ENCODE measurements at regions not wholly inside any gene's neighbourhood (a gene's known extent, or its start where the extent isn't known, plus 50 kb on each side); places are given as distances from the start of the nearest gene placed in this dataset.

DNA sequence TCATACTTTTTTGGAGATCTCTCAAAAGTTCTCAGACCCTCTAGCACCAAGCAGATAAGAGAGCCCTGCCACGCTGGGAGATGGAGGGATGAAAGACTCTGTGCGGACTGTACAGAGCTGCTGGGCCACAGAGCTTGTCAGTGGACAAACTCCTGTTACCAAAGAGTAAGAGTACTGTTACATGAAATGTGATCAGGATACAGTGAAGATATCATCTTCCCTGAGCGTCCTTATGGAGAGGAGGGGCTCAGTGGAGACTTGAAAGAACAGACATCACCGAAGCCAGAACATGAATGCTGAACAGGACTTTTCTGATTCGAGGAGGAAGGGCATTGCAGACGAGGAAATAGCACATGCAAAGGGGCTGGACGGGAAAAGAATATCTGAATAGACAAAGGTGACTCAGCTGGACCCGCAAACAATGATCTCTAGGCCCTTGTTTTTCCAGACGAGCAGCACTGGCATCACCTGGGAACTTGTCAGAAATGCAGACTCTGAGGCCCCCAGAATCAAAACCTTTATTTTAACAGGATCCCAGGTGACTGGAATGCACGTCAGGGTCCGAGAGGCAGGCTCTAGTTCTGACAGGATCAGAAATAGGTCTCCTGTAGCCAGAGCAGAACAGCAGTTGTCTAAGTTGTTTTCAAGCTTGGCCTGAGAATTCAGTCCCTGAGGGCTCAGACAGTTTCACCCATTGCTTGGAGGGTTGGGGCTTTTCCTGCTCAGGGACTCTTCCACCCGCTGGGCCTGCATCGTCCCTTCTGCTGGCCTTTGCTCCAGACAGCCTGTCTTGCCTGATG, 277.9 kb downstream of the RPLP1 start (continued):
- TF ChIP-seq, protein P1, sequence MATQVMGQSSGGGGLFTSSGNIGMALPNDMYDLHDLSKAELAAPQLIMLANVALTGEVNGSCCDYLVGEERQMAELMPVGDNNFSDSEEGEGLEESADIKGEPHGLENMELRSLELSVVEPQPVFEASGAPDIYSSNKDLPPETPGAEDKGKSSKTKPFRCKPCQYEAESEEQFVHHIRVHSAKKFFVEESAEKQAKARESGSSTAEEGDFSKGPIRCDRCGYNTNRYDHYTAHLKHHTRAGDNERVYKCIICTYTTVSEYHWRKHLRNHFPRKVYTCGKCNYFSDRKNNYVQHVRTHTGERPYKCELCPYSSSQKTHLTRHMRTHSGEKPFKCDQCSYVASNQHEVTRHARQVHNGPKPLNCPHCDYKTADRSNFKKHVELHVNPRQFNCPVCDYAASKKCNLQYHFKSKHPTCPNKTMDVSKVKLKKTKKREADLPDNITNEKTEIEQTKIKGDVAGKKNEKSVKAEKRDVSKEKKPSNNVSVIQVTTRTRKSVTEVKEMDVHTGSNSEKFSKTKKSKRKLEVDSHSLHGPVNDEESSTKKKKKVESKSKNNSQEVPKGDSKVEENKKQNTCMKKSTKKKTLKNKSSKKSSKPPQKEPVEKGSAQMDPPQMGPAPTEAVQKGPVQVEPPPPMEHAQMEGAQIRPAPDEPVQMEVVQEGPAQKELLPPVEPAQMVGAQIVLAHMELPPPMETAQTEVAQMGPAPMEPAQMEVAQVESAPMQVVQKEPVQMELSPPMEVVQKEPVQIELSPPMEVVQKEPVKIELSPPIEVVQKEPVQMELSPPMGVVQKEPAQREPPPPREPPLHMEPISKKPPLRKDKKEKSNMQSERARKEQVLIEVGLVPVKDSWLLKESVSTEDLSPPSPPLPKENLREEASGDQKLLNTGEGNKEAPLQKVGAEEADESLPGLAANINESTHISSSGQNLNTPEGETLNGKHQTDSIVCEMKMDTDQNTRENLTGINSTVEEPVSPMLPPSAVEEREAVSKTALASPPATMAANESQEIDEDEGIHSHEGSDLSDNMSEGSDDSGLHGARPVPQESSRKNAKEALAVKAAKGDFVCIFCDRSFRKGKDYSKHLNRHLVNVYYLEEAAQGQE (IDR thresholded peaks at IDR 0.05; ENCODE audit: low read depth, low read length) = no peak

DNA sequence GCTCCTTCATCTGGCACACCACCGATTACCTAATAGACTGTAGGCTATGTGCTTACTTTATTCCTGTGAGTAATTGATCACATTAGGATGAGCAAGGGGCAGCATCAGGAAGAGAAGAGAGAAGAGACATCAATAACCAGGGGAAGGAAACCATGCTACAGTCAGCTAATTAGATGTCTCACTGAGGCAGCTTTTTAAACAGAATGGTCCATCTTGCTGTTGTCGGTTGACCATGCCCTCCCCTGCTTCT, 278.4 kb downstream of the RPLP1 start:
- H3K4me1 ChIP-seq (ENCODE audit: control insufficient read depth in 1 of 2, insufficient read depth in 2 of 2, low read depth in 1 of 2, low read length in 1 of 2) = peaks cover 0 to 24% of the 10 kb centered on the region in 2 experiments; a peak in 2 of 4 replicates
- TF ChIP-seq ELF1 (IDR thresholded peaks at IDR 0.05) (no peak), RAD21 (IDR thresholded peaks at IDR 0.05; ENCODE audit: low read length) (no peak), NFIC (IDR thresholded peaks at IDR 0.05; ENCODE audit: borderline replicate concordance) (no peak), RCOR1 (IDR thresholded peaks at IDR 0.05; ENCODE audit: low read length) (no peak), CHD2 (IDR thresholded peaks at IDR 0.05; ENCODE audit: low read length, partially characterized antibody) (no peak), RXRA (IDR thresholded peaks at IDR 0.05; ENCODE audit: borderline replicate concordance, low read depth) (no peak)
- TF ChIP-seq, protein P2, sequence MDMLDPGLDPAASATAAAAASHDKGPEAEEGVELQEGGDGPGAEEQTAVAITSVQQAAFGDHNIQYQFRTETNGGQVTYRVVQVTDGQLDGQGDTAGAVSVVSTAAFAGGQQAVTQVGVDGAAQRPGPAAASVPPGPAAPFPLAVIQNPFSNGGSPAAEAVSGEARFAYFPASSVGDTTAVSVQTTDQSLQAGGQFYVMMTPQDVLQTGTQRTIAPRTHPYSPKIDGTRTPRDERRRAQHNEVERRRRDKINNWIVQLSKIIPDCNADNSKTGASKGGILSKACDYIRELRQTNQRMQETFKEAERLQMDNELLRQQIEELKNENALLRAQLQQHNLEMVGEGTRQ (IDR thresholded peaks at IDR 0.05; ENCODE audit: borderline replicate concordance, low read depth, low read length) = no peak
- TF ChIP-seq, protein P3, sequence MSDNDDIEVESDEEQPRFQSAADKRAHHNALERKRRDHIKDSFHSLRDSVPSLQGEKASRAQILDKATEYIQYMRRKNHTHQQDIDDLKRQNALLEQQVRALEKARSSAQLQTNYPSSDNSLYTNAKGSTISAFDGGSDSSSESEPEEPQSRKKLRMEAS (IDR thresholded peaks at IDR 0.05; ENCODE audit: low read depth) = no peak
- TF ChIP-seq, protein P4, sequence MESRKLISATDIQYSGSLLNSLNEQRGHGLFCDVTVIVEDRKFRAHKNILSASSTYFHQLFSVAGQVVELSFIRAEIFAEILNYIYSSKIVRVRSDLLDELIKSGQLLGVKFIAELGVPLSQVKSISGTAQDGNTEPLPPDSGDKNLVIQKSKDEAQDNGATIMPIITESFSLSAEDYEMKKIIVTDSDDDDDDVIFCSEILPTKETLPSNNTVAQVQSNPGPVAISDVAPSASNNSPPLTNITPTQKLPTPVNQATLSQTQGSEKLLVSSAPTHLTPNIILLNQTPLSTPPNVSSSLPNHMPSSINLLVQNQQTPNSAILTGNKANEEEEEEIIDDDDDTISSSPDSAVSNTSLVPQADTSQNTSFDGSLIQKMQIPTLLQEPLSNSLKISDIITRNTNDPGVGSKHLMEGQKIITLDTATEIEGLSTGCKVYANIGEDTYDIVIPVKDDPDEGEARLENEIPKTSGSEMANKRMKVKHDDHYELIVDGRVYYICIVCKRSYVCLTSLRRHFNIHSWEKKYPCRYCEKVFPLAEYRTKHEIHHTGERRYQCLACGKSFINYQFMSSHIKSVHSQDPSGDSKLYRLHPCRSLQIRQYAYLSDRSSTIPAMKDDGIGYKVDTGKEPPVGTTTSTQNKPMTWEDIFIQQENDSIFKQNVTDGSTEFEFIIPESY (IDR thresholded peaks at IDR 0.05; ENCODE audit: borderline replicate concordance, low read depth) = no peak
- no peaks in the 10 kb centered on the region for H3K36me3 ChIP-seq (replicated peaks in 1 of 2; ENCODE audit: control insufficient read depth in 1 of 2, insufficient read depth in 2 of 2, low read length in 1 of 2)
- DNase-seq = no peak
- no peak overlapping the region for H3K27ac ChIP-seq (ENCODE audit: low read depth in 2 of 2, low read length in 1 of 2)
- POLR2A ChIA-PET = no interaction called here
- H3K9ac ChIP-seq = no peak overlapping the region
- H3K27me3 ChIP-seq (ENCODE audit: insufficient read depth) = peaks cover 29% of the 10 kb centered on the region; the same call in 1 of the 2 replicates
- H3K79me2 ChIP-seq (ENCODE audit: insufficient read depth) = no peaks in the 10 kb centered on the region
- H4K20me1 ChIP-seq (ENCODE audit: insufficient read depth) = no peaks in the 10 kb centered on the region
- no peaks in the 10 kb centered on the region for H3K9me2 ChIP-seq
- H3F3A ChIP-seq (replicated peaks; ENCODE audit: insufficient read depth) = no peaks in the 10 kb centered on the region
- H2AFZ ChIP-seq (ENCODE audit: low read depth) = no peak overlapping the region
- no peak overlapping the region for H3K4me2 ChIP-seq
- CTCF ChIA-PET = interaction anchor here (0.5 to 1.1 kb wide), 4 partner anchors 51 to 757 kb away, joined by 3 to 5 read pairs (median 4); partner anchors contain the start of gene TLE3
- 89% methylated on average over 2 of the region's 2 CpGs for WGBS (ENCODE audit: low lambda C conversion rate)
- no peak overlapping the region for H3K4me3 ChIP-seq (ENCODE audit: low read depth in 2 of 2, low read length in 1 of 2)
- no peaks in the 10 kb centered on the region for H3K9me3 ChIP-seq

All from SK-N-SH (cell line).